HG03354 (cell line): ENCODE measurements at regions not wholly inside any gene's neighbourhood (a gene's known extent, or its start where the extent isn't known, plus 50 kb on each side); places are given as distances from the start of the nearest gene placed in this dataset.

Source experiments
- ATAC-seq: cut with Tn5 transposase; IDR thresholded peaks from one replicate; pipeline ENCODE4 v1.9.1; 2021; ENCODE audit warnings: mild to moderate bottlenecking; ENCODE audit not compliant: unreplicated experiment, poor library complexity, severe bottlenecking

DNA sequence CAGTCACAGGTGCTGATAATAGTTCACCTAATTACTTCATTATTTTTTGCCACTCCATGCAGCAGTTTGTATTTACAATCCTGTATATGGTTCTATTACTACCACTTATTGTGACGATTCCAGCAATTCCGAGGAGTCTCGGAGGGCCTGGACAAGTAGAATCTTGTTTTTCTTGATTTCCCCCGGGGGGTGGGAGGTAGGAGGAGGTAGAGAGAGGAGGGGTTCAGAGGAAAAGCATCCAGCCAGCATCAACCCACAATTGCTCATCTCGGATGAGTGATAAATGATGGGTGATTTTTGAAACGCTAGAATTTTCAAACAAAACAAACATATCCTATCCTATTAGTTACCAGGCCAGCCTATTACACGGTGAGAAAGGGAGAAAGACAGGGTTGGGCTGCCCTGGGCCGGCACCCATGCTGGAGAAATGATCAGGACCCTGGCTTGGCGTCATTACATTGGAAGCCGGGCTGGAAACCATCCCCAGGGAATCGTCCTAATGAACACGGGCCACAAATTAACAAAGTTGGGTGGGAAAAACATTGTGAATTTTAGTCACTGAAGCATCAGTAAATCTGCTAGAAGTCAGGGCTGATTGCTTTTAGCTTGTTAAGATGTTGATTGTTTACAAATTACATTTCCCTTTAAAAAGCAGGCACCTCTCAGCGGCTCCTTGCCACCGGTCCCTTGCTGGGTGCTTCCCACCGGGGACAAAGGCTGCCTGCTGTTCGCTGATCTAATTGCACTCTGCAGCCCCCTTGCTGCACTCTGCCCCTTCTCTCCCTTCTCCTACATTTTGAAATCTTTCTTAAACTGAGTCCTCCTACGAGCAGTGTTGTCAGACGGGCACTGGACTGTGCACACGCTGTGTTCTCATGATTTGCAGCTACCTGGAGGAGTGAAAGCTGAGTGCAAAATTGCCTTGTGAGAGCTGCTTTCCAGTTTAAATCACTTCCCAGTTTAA, 95.5 kb downstream of the FAM204A start:
- no peak for ATAC-seq

DNA sequence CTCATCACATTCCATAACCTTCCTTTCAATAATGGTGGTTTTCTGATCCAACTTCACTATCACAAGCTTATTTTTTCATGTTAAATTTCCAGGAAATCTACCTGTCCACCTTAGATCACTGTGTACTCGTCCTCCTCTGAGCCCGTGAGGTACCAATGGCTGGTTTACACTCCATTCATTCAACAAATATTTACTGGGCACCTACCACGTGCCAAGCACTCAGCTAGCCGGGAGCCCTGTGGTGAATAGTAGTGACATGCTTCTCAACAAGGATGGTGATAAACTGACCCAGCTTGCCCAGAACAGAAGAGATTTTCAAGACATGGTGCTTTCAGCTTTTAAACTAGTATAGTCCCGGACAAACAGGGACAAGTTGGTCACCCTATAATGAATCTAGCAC, 98.2 kb downstream of the FAM204A start:
- no peak for ATAC-seq

DNA sequence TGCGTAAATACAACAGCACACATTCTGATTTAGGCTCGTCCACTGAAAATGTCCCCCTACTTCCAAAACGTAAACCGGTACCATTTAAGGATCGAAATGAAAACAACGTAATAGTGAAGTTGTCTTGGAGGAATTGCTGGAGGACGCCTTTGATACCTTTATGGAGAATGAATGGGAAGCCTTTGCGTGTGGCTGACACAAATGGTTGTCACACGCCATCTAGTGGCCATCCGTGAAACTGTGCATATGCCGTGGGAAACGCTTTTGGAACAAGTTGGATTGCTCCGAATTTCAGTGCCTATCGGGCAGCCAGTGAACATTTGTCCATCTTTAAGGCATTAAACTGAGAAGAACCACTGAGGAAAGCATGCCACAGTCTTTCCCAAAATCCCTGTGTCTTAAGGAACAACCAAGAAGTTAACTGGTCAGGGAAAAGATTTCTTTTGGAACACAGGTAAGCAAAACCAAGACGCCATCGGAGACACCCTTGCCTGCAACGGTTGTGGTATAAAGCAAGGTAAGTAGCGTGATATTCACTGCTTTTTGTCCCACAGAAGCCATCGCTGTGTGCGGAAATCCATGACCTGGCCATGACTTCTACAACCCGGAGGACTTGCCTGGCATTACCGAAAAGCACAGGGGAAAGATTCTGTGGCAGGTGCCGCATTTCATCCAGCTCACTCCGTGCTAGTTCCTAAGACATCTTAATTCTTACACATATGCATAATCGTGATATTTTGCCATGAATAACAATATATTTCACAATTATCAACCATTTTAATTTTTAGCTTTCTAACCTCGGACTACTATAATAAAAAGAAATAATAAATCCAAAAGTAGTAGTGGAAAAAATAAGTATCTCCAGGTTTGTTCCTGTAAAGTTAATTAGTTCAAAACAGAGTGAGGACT, 100.6 kb downstream of the FAM204A start:
- peak; percentile 64 for ATAC-seq

DNA sequence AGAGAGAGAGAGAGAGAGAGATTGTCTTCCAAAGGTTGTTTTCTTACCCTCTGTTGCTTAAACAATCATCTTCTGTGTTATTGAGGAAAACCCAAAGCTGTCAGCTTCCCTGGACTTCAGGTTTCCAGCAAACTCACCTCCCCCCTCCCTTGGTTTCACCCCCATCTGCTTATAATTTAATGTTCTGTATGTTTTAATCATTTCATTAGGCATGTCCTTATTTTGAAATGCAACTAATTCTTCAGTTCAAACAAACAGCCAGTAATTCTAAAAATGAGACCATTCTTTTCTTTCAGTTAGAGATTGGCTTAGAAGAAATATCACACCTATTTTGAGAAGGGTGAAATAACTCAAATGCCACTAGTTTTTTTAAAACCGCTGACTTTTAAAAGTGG, 102.9 kb downstream of the FAM204A start:
- ATAC-seq = no peak

DNA sequence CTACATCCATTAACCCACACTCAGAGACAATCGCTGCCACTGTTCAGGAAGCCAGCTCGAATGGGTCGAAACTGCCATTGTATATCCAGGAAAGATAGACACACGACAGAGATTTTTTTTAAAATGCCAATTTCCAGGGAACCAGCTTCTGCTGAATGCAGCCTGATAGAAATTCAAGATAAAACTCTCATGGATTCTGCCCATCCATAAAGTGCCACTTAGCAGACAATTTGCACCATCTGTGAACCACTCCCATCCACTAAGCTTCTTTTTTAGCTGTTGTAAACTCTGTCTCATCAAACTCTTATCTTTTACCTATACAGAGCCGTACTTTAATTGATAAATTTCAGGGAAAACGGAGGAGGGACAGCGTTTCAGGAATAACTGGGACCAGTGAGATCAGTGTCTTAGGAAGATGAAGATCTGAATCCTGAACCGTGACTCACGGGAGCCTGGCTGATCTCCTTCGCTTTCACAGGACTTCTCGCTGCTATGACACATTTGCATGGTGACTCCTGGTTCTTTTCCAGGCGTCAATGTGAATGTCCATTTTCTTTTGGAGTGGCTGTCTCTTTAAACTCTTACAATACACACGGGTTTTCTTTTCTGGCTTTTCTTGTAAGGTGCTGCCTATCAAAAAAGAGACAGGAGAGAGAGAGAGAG, 103.4 kb downstream of the FAM204A start:
- ATAC-seq = no peak

DNA sequence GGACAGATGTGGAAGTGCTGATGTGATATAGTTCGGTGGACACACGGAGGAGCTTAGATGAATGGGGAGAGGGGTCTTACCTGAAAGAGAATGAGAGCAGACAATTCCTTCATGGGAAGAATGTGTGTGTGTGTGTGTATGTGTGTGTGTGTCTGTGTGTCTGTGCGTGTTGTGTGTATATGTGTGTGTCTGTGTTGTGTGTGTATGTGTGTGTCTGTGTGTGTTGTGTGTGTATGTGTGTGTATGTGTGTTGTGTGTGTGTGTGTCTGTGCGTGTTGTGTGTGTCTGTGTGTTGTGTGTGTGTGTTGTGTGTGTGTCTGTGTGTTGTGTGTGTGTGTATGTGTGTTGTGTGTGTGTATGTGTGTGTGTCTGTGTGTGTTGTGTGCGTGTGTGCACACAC, 104.2 kb downstream of the FAM204A start:
- no peak for ATAC-seq

DNA sequence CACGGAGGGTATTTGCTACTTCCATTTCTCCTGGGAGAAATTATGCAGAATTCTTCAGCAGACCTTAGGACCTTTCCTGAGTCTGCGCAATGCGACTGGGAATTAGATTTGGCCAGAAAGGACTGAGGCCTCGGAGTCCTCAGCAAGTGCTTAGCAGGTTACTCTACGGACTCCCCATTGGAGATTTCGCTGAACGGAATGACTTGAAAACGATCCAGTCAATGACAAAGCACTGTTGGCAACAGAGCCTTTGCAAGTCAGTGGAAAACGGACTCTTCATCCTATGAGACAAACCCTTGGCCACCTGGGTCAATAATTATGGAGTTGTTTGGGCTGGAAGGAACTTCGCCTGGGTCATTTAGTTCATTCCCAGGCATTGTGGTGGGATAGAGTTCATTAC, 107.4 kb downstream of the FAM204A start:
- ATAC-seq = no peak

DNA sequence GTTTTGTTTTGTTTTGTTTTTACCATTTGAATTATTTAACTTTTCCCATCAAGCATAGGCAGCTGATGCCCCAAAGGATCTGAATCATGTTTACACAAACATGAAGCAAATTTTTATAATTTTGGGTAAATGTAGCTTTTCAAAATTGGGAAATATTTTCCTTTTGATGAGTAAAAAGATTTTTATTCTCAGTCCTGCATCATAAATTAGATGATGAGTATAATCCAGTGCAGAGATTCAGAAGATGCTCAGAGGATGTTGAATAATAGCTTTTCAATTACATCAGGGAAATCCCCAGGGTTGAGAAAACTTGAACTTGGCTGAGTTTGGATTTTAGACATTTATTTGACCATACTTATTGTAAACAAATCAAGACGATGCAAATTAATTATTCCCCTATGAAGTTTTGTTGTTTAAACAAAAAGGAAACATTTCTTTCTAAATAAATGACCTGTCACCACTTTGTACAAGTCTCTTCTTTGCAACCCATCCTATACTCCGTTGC, 121.7 kb downstream of the FAM204A start:
- no peak for ATAC-seq

DNA sequence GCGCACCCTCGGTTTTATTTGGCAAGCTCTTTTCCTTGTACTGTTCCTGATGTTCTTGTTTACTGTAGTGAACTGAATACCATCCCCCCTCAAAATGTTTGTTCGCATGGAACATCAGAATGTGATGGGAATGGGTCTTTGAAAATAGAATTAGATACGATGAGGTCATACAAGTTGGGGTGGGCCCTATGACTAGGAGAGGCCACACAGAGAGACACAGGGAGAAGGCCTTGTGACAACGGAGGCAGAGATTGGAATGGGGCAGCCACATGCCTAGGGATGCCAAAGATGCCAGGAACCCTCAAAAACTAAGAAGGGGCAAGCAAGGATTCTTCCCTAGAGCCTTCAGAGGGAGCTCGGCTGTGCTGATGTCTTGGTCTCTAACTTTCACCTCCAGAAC, 123.6 kb downstream of the FAM204A start:
- no peak for ATAC-seq

DNA sequence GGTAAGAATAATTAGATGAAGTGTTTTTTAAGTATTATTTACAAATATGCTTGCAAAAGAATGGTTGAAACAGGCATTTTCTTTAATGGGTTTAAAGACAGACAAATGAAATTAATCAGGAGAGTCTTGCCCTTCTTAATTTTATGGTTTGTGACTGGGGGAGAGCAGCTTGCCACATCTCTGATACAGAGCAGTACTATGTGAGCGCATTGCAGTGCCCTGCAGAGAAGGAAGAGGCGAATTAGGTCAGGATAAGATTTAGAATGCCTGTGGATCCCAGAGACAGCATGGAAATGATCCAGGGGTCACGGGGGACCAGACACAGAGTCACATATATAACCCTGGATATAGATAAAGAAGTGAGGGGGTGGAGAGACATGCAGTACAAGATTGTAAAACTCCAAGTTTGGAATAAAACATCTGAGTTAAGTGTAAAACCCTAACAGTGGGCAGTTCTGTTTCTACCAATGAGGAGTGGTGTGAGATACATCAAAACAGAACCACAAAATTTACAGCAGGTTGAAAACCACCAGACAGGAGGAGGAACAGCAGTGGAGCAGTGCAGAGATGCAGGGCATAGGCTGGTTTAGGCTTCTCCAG, 125.5 kb downstream of the FAM204A start:
- ATAC-seq = no peak

DNA sequence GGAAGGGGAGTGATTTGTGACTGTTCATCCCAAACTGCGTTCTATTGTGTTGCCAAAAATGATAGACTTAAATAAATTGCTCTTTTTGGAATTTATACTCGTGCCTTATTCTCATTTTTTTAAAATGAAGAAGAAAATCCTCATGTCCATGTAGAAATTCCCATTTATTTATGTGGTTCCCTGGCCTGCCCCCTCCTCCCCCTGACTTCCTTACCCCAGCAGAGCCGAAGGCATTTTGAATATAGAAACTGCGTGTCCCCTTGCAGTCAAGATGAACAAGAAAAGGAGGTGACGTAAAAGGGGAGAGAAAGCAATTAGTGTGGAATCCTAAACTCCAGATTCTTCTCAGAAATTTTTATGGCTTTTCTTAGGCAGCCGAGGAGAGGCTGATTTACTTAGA, 126.1 kb downstream of the FAM204A start:
- ATAC-seq = no peak

DNA sequence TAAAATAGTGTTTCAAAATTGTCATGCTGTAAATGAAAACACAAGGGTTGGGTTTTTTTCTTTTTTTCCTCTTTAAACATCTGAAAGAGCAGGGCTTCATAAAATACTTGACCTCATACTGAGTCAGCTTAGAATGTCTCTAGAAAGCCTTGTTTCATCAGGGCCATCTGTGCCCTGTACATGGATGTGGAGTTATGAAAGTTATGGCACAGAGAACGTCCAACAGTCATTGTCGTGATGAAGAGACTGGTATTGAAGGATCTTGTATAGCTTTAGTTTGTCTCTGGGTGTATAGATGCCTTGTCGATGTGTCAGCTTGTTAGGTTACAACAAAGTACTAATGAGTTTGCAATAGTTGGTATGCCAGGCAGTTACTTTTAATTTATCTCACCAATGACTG, 127.3 kb downstream of the FAM204A start:
- no peak for ATAC-seq

DNA sequence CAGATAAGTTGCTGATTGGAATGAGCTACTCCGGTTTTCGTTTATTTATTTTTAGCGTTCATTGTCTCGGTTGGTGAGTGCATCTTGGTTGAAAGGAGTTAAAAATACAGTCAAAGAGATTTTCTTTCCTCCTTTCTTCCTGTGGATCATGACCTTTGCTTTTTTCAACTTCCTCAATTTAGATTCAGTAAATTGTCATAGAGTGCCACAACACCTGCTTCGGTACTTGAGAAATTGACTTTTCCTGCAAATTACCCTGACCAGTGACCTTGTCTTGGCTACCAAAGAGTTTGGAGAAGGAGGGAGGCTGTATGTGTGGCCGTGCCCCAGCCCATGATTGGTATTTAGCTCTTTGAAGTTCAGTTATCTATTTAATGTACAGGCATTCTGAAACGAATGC, 128.7 kb downstream of the FAM204A start:
- no peak for ATAC-seq

DNA sequence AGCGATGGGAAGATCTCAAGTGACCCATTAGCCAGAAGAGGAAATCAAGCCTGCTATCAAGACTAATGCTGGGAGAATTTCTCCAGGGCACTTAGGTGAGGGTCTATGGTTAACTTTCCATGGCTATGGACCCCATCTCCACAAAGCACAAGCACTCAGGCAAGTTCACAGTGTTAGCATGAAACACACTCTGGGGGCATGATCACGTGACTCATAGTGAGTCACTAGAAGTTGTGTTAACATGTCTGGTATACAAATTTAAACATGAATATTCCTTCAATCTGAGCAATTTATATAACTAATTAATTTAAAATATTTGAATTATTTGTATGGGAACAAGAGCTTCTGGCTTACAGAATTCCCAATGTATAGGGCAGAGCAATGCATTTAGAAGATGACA, 131.8 kb downstream of the FAM204A start:
- no peak for ATAC-seq

DNA sequence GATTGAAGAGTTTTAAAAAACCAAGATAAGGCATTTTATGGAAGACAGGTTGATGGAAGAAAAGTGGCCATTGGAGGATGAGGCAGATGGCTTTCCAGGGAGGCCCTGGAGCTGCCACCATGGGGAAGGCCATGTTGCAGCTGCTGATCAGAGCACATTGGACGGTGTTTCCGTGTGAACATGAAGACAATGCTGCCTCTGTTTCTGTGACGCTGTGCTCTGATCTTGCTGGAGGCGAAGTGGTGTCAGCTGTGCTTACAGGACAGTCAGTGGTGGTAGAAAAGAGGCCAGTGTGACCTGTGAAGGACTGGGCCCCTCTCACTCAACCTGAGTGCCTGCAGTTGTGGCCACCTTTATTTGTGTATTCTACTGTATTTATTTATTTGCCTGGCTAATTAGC, 132.9 kb downstream of the FAM204A start:
- no peak for ATAC-seq

DNA sequence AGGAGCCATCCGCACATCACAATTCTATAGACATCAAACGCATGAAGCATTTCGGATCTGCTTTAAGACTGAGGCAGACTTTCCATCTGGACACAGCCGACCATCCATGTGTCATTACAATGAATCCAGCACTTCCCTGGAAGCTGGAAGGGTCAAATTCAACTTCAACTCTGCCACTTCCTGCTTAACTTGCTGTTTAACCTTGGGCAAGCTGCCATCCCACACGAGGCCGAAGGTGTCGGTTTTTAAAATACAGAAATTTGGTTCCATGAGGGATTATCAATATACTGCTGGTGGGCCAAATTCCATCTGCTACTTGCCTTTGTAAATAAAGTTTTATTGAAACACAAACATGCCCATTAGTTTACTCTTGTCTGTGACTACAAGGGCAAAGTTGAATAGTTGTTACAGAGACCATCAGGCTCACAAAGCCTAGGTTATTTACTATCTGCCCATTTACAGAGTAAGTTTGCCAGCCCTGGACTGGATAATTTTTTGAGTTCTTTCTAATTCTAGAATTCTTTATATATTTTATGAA, 134.6 kb downstream of the FAM204A start:
- no peak for ATAC-seq

DNA sequence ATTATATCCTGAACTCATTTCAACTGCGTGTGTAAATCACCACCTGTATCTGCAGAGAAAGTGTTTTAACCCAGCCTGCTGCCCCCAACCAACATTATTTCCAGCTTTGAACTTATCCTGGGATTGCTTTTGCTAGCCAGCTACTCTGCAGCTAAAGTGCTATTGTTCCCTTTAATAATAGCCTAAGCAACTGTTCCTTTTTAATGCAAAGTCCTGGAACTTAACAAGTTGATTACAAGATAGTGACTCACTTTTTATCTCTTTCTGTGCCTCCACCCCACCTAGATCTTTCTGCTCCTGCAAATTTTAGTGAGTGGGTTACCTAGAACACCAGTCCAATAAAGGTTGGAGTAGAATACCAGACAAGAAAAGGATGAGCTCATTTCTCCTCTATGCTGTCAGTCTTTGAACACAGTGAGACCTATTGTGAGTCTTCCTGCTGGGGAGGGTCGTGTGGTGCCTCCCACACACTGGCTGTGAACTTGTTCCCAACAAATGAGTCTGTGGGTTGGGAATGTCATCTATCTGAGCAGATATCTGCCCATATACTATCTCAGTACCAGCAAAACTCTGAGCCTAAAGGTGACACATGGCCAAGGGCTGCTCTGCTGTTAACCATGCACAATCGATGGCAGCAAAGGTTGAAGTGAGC, 137.7 kb downstream of the FAM204A start:
- no peak for ATAC-seq

DNA sequence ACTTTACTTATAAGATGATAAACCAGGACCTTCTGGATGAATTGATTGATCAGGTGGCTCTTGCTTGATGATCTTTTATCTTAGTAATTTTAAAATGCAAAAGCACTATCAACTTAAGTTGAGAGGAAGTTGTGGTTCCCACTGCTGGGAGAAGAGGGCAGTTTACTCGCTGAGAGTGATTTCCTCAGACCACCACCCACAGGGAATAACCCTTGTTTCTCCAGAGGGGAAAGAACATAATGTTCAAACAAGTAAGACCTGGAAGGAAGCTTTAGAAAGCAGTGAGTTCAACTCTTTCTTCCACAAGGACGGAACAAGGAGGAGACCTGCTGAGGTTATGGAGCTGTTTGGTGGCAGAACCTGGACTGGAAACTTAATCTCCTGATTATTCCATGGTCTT, 138.7 kb downstream of the FAM204A start:
- ATAC-seq = no peak

DNA sequence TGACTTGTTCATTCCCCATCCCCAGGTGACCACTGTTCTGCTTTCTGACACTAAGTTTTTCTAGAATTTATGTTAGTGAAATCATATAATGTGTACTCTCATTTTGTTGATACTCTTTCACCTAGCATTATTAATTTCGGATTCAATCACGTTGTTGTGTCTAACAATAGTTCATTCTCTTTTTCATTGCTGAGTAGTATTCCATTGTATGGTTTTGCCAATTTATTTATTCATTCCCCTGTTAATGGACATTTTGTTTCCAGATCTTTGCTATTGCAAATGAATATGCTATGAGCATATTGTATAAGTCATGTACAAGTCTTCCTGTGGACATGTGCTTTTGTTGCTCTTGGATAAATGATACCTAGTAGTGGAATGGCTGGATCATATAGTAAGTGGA, 146.4 kb downstream of the FAM204A start:
- no peak for ATAC-seq
